ENCODE measurements at regions not wholly inside any gene's neighbourhood (a gene's known extent, or its start where the extent isn't known, plus 50 kb on each side); places are given as distances from the start of the nearest gene placed in this dataset.
"Not testable (repeated sequence)": the region's sequence is repeated elsewhere in the genome, so short reads cannot be mapped to it uniquely, and the experiment has no call there.

DNA sequence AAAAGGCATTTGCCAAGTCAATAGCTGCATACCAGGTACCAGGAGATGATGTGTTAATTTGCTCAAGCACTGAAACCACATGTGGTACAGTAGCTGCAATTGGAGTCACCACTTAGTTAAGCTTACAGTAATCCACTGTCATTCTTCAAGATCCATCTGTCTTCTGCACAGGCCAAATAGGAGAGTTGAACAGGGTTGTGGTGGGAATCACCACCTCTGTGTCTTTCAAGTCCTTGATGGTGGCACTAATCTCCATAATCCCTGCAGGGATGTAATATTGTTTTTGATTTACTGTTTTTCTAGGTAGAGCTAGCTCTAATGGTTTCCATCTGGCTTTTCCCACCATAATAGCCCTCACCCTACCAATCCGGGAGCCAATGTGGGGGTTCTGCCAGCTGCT lies 91.9 kb downstream of the FCRL5 start:
- Histone ChIP-seq H3K4me1 (replicated peaks) (no peaks in the 10 kb centered on the region), H3K36me3 (no peaks in the 10 kb centered on the region), H3K9me3 (no peaks in the 10 kb centered on the region), H3K27me3 (replicated peaks; ENCODE audit: insufficient read depth) (no peaks in the 10 kb centered on the region), H3K4me3 (no peak overlapping the region), H3K27ac (no peak overlapping the region)
- intact Hi-C loops (cut with DNase I), result no loop called here
- no peak for DNase-seq (ENCODE audit: low spot score)
- WGBS, result 94% methylated on average over 1 of the region's 1 CpG
- TF ChIP-seq, protein P1, sequence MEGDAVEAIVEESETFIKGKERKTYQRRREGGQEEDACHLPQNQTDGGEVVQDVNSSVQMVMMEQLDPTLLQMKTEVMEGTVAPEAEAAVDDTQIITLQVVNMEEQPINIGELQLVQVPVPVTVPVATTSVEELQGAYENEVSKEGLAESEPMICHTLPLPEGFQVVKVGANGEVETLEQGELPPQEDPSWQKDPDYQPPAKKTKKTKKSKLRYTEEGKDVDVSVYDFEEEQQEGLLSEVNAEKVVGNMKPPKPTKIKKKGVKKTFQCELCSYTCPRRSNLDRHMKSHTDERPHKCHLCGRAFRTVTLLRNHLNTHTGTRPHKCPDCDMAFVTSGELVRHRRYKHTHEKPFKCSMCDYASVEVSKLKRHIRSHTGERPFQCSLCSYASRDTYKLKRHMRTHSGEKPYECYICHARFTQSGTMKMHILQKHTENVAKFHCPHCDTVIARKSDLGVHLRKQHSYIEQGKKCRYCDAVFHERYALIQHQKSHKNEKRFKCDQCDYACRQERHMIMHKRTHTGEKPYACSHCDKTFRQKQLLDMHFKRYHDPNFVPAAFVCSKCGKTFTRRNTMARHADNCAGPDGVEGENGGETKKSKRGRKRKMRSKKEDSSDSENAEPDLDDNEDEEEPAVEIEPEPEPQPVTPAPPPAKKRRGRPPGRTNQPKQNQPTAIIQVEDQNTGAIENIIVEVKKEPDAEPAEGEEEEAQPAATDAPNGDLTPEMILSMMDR (IDR thresholded peaks at IDR 0.05), result no peak
- TF ChIP-seq POLR2A (IDR thresholded peaks at IDR 0.05), result no peak
- TF ChIP-seq POLR2AphosphoS5 (IDR thresholded peaks at IDR 0.05), result no peak

DNA sequence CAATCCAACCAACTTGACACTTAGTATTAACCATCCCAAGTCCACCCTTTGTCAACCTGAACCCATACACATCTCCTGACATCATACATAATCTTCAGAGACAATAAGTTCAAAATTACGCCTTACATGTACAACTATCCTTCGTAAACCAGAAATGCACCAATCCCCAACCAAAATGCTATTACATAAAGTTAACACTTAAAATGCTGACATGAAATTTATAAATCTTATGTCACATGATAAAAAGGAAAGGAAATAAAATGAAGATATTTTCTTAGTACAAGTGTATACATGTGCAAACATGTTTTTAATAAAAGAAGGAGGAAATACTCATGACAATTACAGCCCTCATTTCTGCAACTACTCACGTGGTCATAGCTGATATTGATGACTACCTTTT lies 95.0 kb downstream of the FCRL5 start:
- Histone ChIP-seq H3K4me3 (no peak overlapping the region), H3K27me3 (replicated peaks; ENCODE audit: insufficient read depth) (no peaks in the 10 kb centered on the region), H3K36me3 (no peaks in the 10 kb centered on the region), H3K9me3 (no peaks in the 10 kb centered on the region), H3K27ac (no peak overlapping the region), H3K4me1 (replicated peaks) (no peaks in the 10 kb centered on the region)
- WGBS, result 77% methylated on average over 3 of the region's 3 CpGs
- TF ChIP-seq, protein P1 (IDR thresholded peaks at IDR 0.05), result no peak
- TF ChIP-seq POLR2AphosphoS5 (IDR thresholded peaks at IDR 0.05) (no peak), POLR2A (IDR thresholded peaks at IDR 0.05) (no peak)
- intact Hi-C loops (cut with DNase I), result no loop called here
- DNase-seq (ENCODE audit: low spot score), result no peak

DNA sequence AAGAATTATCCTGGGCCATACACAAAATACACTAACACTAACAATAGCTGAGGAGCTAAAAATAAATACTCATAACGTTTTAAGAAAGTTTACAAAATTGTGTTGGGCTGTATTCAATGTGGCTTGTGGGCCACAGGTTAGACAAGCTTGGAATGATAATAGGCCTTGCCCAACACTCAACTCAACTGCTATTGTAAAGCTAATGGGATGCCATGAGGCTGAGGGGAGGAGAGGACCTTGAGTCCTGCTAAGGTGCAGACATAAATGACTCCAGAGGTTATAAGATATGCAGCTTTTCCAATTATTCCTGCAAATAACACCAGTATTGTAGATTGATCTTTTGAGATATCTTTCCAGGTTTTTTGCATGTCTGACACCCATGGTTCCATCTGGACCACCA lies 97.0 kb downstream of the FCRL5 start:
- no peak overlapping the region for H3K4me3 ChIP-seq
- TF ChIP-seq POLR2A (IDR thresholded peaks at IDR 0.05), result no peak

DNA sequence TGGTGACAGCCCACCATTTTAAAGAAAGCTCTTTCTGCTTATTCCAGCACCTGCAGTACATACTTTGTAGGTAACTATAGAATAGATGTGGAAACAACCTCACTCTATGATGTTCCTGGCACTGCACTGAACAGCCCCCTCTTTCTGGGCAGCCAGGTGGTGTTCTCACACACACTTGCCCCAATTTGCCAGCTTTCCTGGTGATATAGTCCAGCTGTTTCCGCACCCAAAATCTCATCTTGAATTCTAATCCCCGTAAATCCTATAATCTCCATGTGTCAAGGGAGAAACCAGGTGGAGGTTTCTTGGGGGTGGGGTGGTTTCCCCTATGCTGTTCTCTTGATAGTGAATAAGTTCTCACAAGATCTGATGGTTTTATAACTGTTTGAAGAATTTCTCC lies 102.2 kb downstream of the FCRL5 start:
- intact Hi-C loops (cut with DNase I), result no loop called here
- DNase-seq (ENCODE audit: low spot score), result no peak
- TF ChIP-seq POLR2AphosphoS5 (IDR thresholded peaks at IDR 0.05) (no peak), POLR2A (IDR thresholded peaks at IDR 0.05) (no peak)
- TF ChIP-seq, protein P1 (IDR thresholded peaks at IDR 0.05), result no peak

More for the DNA sequence above, 97.0 kb downstream of the FCRL5 start:
- DNase-seq (ENCODE audit: low spot score), result no peak
- WGBS, result 23% methylated on average over 1 of the region's 1 CpG
- H3K36me3 ChIP-seq, result no peaks in the 10 kb centered on the region
- no peaks in the 10 kb centered on the region for H3K4me1 ChIP-seq (replicated peaks)
- H3K27me3 ChIP-seq (replicated peaks; ENCODE audit: insufficient read depth), result no peaks in the 10 kb centered on the region
- intact Hi-C loops (cut with DNase I), result no loop called here
- no peaks in the 10 kb centered on the region for H3K9me3 ChIP-seq
- no peak overlapping the region for H3K27ac ChIP-seq

DNA sequence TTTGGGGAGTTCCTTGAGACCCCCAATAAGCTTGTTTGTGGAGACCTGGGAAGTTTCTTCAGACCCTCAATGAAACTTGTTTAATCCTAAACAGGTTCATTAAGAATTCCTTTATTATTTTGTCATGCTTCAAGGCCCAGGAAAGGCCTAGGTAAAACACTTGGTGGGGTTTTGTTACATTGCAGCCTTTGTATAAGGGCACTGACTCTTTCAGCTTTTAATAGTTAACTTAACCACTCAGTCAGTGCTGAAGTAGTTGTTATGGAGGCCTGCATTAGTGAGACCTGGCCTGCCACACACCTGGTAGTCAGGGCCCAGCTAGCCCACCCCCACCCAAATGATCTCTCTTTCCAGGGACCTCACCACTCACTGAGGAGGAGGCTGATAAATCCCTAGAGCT lies 103.7 kb downstream of the FCRL5 start:
- H3K27me3 ChIP-seq (replicated peaks; ENCODE audit: insufficient read depth), result no peaks in the 10 kb centered on the region
- no peaks in the 10 kb centered on the region for H3K4me1 ChIP-seq (replicated peaks)
- DNase-seq (ENCODE audit: low spot score), result no peak
- H3K36me3 ChIP-seq, result no peaks in the 10 kb centered on the region
- no peak overlapping the region for H3K27ac ChIP-seq
- no peaks in the 10 kb centered on the region for H3K9me3 ChIP-seq
- no peak for TF ChIP-seq POLR2AphosphoS5 (IDR thresholded peaks at IDR 0.05)
- H3K4me3 ChIP-seq, result no peak overlapping the region
- intact Hi-C loops (cut with DNase I), result no loop called here

More for the DNA sequence above, 102.2 kb downstream of the FCRL5 start:
- 92% methylated on average over 2 of the region's 2 CpGs for WGBS
- Histone ChIP-seq H3K9me3 (no peaks in the 10 kb centered on the region), H3K4me3 (no peak overlapping the region), H3K36me3 (no peaks in the 10 kb centered on the region), H3K27me3 (replicated peaks; ENCODE audit: insufficient read depth) (no peaks in the 10 kb centered on the region), H3K27ac (no peak overlapping the region), H3K4me1 (replicated peaks) (no peaks in the 10 kb centered on the region)

DNA sequence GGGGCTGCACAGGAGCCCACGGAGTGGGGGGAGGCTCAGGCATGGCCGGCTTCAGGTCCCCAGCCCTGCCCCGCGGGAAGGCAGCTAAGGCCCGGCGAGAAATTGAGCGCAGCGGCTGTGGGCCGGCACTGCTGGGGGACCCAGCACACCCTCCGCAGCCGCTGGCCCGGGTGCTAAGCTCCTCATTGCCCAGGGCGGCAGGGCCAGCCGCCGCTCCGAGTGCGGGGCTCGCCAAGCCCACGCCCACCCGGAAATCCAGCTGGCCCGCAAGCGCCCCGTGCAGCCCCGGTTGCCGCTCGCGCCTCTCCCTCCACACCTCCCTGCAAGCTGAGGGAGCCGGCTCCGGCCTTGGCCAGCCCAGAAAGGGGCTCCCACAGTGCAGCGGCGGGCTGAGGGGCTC lies 106.0 kb downstream of the FCRL5 start:
- H3K27ac ChIP-seq; H3K36me3 ChIP-seq; H3K27me3 ChIP-seq (replicated peaks; ENCODE audit: insufficient read depth); DNase-seq (ENCODE audit: low spot score); intact Hi-C loops (cut with DNase I); H3K4me1 ChIP-seq (replicated peaks); H3K4me3 ChIP-seq; H3K9me3 ChIP-seq: not testable (repeated sequence)
- over 99% methylated on average over 23 of the region's 31 CpGs for WGBS

DNA sequence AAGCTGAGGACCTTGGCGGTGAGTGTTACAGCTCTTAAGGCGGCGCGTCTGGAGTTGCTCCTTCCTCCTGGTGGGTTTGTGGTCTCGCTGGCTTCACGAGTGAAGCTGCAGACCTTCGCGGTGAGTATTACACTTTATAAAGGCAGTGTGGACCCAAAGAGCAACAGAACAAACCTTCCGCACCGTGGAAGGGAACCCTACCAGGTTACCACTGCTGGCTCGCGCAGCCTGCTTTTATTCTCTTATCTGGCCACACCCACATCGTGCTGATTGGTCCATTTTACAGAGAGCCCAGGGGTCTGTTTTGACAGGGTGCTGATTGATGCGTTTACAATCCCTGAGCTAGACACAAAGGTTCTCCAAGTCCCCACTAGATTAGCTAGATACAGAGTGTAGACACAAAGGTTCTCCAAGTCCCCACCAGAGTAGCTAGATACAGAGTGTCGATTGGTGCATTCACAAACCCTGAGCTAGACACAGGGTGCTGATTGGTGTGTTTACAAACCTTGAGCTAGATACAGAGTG lies 106.6 kb downstream of the FCRL5 start:
- H3K9me3 ChIP-seq; H3K27ac ChIP-seq; intact Hi-C loops (cut with DNase I); H3K27me3 ChIP-seq (replicated peaks; ENCODE audit: insufficient read depth); H3K4me3 ChIP-seq; H3K36me3 ChIP-seq; DNase-seq (ENCODE audit: low spot score); H3K4me1 ChIP-seq (replicated peaks): not testable (repeated sequence)
- WGBS, result 91% methylated on average over 15 of the region's 15 CpGs

All from prostate gland (tissue), 2 donors.